HG03439 (cell line): ENCODE measurements at regions not wholly inside any gene's neighbourhood (a gene's known extent, or its start where the extent isn't known, plus 50 kb on each side); places are given as distances from the start of the nearest gene placed in this dataset.

Experiments used
- ATAC-seq: cut with Tn5 transposase; IDR thresholded peaks from one replicate; pipeline ENCODE4 v1.9.1; 2021; ENCODE audit warnings: mild to moderate bottlenecking, moderate library complexity; ENCODE audit not compliant: unreplicated experiment

DNA sequence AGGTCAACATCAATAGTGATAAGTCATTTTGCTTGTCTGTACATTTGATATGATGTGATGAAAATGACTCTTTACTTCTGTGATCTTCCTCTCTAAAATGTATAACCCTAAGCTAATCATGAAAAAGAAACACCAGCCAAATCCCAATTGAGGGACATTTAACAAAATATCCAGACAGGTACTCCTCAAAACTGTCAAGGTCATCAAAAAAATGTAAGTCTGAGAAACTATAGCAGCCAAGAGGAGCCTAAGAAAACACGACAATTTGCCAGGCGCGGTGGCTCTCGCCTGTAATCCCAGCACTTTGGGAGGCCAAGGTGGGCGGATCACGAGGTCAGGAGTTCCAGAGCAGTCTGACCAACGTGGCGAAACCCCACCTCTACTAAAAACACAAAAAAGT, 708.5 kb upstream of the ID4 start:
- ATAC-seq, result no peak

DNA sequence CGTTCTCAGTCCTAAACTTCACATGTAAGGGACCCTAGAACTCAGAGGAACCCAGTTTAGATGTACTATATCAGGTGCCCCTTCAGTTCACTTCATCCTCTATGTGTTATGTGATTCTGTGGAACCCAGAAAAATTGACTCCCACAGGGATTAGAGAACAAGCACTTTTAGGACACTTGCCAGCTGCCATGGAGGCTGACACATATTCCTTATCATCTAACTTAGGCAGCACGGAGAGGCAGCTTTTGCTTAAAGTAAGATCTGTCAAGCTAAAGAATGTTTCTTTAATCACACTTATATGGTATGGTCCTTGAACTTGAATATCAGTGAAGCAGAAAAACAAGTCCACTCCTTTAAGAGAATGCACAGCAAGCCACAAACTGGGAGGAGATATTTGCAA, 701.5 kb upstream of the ID4 start:
- no peak for ATAC-seq

DNA sequence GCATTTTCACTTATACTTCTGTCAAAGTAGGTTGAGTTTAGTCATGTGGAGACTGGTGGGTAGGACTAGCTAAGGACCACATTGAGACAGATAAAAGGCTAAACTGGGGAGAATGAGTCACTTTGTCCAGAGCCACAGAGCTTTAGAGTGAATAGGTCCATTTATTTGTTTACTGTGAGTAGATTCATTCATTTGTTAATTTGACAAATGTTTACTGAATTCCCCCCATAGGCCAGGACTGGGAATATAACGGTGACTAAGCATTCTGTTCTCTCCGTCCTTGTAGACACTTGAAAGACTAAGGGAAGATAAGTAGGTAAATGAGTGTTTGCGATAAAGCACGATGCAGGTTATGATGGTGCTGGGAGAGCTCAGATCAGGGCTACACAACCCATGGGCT, 699.7 kb upstream of the ID4 start:
- no peak for ATAC-seq

DNA sequence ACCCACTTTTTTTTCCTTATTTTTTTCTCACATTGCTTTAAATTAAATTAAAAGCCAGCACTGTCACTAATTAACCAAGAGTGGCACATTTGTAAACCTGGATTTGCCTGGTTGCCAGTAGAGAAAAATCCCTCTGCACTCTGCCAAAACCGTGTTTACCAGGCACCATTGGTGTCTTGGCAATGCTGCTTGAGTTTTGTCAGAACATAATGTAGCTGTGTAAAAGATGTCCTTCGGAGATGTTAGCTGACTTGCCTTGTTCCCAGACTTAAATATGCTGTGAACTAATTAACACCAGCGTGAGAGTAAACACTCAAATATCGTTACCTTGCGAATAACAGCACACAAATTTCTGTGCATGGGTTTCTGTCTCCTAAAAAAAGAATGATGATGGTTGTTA, 694.9 kb upstream of the ID4 start:
- no peak for ATAC-seq

DNA sequence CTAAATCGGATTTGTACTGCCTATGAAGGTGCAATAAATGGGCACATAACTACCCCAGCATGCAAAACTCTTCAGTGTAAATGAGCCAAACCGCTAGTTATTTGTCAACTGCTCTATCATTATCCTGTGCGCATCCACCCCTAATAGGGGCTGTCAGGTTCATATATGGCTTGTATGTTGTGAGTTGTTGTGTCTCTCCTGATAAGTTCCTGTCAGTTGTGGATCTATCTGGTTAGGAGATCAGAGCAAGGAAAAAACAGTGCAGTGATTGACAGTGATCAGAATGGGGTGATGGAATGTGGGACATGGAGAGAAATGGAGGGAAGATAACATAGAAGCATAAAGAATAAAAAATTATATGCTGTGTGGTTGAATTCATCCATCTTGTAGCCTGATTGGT, 686.9 kb upstream of the ID4 start:
- ATAC-seq, result no peak

DNA sequence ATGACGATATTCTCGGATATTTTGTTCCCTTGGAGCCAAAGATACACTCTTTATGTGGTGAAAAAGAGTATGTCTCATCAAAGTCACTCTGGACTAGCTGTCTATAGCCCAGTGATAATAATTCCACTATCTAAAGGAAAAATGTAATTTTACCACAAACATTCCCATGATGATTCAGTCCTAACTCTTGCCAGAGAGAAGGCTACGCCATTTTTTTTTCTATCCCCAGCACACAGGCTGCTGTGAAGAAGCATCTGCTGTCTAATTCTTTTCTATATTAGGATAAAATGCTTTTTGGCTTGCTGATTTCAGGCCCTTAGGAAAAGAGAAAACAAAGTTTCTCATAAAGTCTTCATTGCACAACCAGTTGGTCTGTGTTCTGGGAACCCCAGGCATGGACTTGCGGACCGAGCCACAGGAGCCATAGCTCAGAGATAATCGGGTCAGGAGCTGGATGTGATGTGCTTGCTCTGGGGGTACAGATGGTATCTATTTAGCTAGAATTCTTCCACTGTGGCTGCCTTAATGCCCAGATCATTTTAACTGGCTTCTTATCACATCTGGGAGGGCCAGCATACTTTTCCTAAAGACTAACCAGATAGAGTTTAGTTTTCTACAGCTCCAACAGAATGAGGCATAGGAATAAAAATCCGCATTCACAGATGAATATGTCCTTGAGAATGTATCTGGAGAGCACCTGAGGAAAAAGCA, 683.7 kb upstream of the ID4 start:
- ATAC-seq, result no peak

DNA sequence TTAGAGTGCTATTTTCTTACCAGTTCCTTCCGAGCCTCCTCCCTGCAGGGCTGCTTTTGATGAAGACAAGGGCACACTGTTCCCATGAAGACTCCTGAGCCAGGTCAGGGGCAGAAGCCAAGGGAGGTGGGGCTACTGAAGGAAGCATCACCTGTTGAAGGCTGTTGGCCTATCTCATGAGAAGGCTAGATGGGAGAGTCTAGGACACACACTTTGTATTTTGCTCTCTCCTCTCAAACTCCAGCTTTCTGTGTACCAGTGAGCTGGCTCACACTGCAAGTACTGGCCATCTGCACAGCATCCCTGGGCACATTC, 683.2 kb upstream of the ID4 start:
- no peak for ATAC-seq

DNA sequence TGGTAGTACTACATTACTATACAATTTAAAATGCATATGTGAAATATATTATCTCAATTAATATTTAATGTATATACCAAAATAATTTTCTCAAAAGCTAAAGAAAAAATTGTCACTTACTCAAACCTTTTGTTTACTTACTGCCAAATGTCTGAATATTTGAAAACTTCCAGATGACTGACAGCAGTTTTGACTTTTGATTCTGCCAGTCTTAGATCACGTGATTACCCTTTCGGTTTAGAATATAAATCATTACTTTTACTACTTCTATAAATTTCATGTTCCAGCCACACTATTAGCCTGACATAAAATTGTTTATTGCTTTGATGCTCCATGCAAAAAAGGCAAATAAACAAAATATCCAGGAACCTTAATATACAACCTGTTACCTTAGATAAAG, 680.7 kb upstream of the ID4 start:
- ATAC-seq, result no peak

DNA sequence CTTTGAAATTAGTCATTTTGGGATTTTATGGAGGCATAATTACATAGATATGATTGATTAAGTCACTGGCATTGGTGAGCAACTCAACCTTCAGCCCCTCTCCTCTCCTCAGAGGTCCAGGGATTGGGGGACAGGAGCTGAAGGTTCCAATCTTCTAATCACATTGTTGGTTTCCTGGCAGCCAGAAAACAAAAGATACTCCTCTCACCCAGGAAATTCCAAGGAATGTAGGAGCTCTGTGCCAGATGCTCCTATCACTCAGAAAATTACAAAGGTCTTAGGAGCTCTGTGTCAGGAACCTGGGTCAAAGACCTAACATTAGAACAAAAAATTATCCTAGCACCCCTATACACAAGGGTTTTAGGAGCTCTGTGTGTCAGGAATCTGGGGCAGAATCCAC, 679.7 kb upstream of the ID4 start:
- no peak for ATAC-seq

DNA sequence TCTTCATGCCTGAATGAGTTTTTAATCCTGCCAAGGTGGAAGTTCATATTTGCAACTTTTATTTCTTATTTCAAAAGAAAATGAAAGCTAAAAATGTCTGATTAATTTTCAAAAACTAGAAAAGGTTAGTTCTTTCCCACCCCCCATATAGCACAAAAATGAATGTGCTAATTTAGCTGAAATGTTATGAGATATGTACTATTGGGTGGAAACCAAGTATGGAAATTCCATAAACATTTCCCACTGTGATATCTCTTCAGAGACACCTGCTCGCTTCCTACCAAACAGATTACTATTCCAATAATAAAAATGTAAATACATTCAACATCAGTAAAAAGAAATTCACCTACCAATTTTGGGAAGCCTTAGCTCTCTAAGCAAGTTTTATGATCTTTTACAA, 678.6 kb upstream of the ID4 start:
- ATAC-seq, result no peak

DNA sequence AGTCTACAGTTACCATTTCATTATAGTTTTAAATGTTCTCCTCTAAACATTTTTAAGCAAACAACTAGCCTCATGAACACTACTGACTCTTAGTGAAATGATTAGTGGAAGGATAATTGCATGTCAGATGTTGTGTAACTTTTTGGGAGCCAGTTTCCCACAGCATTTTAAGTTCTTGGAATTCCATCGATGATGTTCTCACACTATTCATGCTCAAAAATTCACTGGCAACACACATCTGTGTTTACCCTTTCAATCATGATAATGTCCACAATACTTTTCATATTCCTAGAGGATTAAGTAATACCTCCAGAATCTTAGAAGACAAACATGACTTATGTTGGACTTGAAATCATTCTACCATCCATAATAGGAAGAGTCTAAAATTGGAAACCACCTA, 678.1 kb upstream of the ID4 start:
- ATAC-seq, result no peak

DNA sequence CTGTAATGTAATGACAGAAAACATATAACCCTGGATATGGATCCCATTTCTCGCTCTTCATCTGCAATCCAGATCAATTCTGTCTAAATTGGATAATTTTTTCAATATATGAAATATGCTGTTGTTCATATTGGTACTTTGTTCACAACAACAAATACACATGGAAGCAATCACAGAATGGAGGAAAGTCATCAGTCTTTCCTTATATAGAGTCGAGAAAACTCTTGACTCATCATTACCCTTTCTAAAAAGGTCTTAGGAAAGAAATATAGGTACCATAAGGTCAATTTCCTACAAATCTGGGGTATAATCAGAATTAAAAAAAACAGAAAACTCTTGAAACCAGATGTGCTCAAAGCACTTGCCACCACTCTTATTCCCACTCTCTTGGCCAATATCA, 677.6 kb upstream of the ID4 start:
- ATAC-seq, result no peak

DNA sequence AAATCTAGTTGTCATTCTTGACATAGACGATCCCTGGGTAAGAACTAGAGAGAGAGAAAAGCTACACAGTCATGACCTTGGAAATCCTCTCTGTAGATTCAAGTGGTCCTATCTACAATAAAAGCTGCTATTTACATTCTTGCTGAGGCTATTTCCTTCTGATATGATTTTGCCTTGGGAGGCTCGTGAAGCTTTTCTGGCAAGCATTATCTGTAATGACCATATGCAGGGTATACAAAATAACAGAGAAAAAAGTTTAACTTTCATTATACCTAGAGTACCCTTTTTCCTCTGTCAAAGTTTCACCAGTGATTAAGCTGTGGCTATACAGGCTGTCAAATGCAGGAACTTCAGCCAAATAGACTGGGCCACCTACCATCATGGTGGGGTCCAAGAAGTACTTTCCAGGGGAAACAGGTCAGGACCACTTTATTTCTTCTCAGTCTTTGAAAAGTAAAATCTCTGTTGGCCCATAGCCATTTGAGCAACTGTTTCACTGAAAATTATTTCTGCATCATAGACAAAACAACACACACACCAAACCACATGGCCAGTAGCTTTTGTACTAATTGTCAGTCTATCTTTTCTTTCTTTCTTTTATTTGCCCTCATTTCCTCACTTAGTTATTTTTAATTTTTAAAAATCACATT, 677.0 kb upstream of the ID4 start:
- no peak for ATAC-seq

DNA sequence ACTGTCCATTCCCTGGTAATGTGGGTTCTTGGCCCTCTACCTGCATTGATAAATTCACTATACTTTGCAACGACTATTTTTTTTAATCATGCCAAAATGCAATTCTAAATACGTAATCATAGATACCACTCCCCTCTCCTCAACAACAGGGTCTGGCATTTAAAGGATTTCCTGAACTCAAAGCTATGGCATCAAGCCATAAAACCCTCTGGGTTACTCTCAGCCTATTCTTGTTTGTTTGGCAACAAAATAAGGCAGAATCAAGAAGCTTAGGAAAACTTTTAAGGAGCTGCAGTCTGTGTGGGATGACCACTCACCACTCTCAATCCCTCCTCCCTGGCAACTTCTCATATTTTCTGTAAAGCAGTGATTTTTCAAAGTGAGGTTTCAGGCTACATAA, 669.9 kb upstream of the ID4 start:
- ATAC-seq, result no peak

DNA sequence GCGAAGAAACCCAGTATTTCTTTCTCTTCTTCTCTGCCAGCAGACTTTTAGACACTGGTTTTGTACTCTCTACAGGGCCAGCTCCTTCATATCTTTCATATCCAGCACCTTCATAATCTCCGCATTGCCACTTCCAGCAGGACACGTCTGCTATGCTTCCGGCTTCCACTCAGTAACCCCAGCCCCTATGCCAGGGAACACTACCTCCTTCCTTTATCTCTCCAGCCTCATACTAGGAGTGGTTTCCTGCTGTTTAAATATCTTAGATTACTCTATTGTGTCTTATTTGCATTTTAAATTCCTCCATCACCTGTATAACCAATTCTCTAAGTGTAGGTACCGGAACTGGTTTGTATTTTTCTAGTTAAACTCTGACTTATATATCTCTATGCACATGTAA, 667.8 kb upstream of the ID4 start:
- no peak for ATAC-seq

DNA sequence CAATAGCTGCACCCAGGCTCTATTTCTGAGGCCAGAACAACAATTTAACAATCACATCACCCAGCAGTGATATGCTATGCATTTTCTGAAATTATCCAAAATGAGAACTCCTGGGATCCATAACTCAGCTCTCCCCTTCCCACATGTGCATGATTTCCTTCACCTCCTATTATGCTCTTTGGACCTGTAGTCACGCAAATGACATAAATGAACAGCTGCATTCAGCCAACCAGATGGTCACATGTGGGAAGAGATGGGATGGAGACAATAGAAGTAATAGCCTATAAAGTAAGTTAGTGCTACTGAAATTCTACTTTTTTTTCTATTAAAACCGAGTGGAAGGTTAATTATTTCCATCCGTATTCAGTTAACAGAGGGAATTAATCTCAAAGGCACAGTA, 662.1 kb upstream of the ID4 start:
- ATAC-seq, result no peak

DNA sequence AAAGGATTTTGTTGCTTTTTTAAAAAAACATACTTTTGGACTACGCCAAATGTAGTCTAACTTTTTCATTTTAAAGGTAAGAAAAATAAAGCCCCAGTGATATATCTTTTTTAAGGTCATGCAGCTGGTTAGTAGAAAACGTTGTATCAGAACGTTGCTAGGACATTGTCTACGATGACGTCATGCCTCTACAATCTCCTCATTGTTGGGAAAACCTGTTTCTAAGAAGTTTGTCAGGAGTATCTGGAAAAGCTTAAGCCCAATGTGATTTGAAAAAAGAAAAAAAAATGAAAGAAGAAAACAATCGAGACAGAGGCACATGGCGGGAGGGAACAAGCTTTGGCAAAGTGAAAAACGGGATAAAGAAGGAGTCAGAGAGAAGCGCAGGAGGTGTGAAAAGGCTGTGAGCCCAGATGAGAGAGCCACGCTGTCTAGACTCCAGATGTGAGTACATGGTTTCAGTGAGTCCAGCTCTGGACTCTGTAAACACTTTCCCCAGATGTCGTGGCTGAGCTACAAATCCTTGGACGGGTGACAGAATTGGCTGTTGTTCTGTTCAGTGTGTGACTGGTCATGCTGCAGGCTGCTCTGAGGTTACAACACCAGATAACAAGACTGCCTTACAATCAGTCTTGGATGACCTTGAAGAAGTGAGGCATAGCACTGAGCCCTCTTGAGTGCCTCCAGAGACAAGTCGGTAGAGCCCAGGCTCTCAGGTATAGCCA, 656.7 kb upstream of the ID4 start:
- ATAC-seq, result no peak

DNA sequence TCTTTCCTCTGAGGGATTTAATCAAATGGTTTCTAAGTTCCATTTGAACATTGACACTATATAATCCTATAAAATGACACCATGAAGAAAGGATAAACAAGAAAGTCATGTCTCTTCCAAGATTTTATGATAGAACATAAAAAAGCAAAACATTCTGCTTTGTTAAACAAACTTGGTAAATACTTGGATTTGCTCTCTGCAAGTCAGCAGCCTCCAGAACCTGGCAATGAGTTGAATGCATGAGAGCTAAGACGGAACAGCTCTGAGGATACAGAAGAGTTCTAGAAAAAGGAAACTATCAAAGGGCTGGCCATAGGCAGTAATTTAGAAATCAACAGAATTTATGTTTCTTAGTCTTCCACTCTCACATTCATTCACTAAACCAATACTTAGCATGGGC, 656.0 kb upstream of the ID4 start:
- ATAC-seq, result no peak

DNA sequence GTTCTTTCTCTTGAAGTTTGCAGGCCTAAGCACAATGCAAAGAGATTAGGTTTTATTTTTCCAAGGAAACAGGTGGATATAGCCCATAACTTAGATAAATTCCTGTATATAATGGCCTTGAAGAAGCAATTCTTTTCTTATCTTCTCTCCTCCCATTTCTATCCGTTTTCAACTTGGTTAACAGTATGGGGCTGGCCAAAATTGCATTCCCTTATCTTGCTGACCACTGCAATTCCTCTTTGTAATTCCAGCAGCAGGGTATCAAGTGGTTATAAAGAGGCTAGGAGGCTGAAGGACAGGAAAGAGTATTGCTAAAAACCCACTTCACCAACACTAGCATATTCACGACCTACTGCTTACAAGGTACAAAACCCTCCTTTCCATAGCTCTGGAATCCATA, 643.5 kb upstream of the ID4 start:
- no peak for ATAC-seq

DNA sequence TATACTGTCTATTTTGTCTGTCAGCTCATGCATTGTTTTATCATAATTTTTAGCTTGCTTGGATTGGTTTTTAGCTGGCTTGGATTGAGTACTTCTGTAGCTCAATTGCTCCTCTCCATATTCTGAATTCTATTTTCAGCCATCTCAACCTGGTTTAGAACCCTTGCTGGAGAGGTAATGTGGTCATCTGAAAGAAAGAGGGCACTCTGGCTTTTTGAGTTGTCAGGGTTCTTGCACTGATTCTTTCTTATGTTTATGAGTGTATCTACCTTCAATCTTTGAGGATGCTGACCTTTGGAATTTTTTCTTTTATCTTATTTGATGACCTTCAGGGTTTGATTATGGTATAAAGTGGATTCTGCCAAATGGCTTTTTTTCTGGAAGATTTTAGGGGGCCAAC, 632.7 kb upstream of the ID4 start:
- no peak for ATAC-seq

DNA sequence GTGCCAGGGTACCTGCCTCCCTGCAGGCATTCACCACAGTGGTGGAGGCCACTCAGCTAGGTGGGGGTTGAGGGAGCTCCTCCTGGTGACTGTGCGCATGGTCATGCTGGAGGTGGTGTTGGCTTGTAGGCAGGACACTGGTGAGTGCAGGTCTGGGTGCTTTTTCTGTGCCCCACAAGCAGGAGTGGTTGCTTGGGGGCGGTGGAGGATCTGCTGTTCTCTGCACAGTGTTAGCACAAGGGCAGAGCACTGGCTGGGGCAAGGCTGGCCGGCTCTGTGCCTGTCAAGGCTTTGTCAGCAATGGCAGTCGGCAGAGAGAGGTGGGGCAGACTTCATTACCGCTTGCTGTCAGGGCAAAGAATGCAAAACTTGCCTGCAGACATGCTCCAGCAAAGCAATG, 632.1 kb upstream of the ID4 start:
- ATAC-seq, result no peak

DNA sequence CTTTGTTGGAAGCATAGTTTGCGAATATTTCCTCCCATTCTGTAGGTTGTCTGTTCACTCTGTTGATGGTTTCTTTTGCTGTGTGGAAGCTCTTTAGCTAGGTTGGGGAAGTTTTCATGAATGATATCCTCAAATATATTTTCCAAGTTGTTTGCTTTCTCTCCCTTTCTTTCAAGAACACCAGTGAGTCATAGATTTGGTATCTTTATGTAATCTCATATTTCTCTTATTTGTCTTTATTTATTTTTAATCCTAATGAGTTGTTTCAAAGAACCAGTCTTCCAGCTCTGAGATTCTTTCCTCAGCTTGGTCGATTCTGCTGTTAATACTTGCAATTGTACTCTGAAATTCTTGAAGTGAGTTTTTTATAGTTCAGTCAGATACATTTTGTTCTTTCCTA, 628.0 kb upstream of the ID4 start:
- ATAC-seq, result no peak
